ENCODE measurements at regions not wholly inside any gene's neighbourhood (a gene's known extent, or its start where the extent isn't known, plus 50 kb on each side); places are given as distances from the start of the nearest gene placed in this dataset.
"Not testable (repeated sequence)": the region's sequence is repeated elsewhere in the genome, so short reads cannot be mapped to it uniquely, and the experiment has no call there.

GRCh38 chr10:46739919-46740318, 161.0 kb downstream of the SYT15 start:
- not testable (repeated sequence) for H3K27me3 Mint-ChIP-seq (ENCODE audit: low read depth); H3K36me3 Mint-ChIP-seq (ENCODE audit: low read depth); H3K9me3 Mint-ChIP-seq (ENCODE audit: low read depth); DNase-seq (ENCODE audit: low spot score); H3K4me3 Mint-ChIP-seq (ENCODE audit: unreplicated experiment); H3K4me1 Mint-ChIP-seq (ENCODE audit: low read depth); H3K27ac Mint-ChIP-seq (ENCODE audit: unreplicated experiment)

DNA sequence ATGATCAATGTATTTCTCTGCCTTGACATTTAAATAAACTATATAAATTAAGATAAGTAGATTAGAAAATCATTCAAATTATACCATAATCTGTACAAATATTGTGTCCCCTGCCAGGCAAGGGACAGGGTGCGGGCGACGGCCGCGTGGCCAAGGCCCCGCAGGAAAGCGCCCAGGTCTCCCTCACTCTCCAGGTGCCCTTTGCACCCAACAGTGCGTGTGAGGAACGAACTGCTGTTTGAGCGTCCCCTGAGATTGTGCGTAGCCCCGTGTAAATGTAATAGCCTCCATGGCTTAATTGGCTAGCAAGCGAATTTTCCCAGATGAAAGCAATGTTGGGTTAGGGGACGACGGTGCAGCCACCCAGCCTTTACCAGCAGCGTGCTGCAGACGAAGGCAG, 161.4 kb downstream of the SYT15 start:
- not testable (repeated sequence) for H3K4me1 Mint-ChIP-seq (ENCODE audit: low read depth); DNase-seq (ENCODE audit: low spot score); H3K4me3 Mint-ChIP-seq (ENCODE audit: unreplicated experiment); H3K9me3 Mint-ChIP-seq (ENCODE audit: low read depth); H3K36me3 Mint-ChIP-seq (ENCODE audit: low read depth); H3K27ac Mint-ChIP-seq (ENCODE audit: unreplicated experiment); H3K27me3 Mint-ChIP-seq (ENCODE audit: low read depth)

DNA sequence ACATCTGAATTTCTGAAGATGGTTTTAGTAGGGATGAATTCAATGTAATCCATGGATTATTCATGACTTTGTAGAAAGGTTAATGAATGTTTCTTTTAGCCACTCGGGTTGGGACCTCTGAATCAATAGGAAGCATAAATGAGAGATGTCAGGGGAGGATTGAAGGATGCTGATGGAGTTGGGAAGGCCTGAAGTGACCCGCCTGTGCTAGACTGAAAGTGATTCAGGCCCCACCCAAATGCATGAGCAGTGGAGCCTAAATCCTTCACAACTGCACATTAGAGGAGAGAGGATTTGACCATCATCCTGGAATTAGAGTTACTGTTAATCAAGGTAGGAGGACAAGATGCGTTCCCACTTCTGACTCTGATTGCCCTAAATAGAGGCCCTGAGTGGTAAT, 162.2 kb upstream of the PTPN20 start:
- H3K27me3 Mint-ChIP-seq (ENCODE audit: low read depth); DNase-seq (ENCODE audit: low spot score); H3K27ac Mint-ChIP-seq (ENCODE audit: unreplicated experiment); H3K9me3 Mint-ChIP-seq (ENCODE audit: low read depth); H3K4me3 Mint-ChIP-seq (ENCODE audit: unreplicated experiment); H3K36me3 Mint-ChIP-seq (ENCODE audit: low read depth); H3K4me1 Mint-ChIP-seq (ENCODE audit: low read depth): not testable (repeated sequence)

GRCh38 chr10:46749470-46749869, 161.8 kb upstream of the PTPN20 start:
- not testable (repeated sequence) for H3K4me1 Mint-ChIP-seq (ENCODE audit: low read depth); H3K9me3 Mint-ChIP-seq (ENCODE audit: low read depth); H3K36me3 Mint-ChIP-seq (ENCODE audit: low read depth); H3K4me3 Mint-ChIP-seq (ENCODE audit: unreplicated experiment); H3K27ac Mint-ChIP-seq (ENCODE audit: unreplicated experiment); DNase-seq (ENCODE audit: low spot score); H3K27me3 Mint-ChIP-seq (ENCODE audit: low read depth)

DNA sequence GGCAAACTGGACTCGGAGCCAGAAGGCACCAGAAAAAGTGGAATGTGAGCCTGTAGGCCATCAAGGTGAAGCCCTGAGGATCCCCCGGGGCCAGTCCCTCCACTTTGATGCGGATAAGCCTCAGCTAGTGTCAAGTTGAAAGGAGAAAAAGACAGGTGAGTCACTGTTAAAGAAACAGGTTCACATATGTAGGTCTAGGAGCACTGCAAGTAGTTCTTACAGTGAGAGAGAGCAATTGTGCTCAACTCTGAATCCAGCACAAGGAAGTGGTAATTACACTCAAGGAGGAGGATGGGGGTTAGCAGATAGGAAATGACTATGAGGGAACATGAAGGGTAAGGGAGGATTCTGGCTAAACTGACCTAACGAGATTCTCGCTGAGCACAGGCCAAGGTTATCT, 157.5 kb upstream of the PTPN20 start:
- not testable (repeated sequence) for H3K9me3 Mint-ChIP-seq (ENCODE audit: low read depth); H3K36me3 Mint-ChIP-seq (ENCODE audit: low read depth); H3K4me3 Mint-ChIP-seq (ENCODE audit: unreplicated experiment); H3K27ac Mint-ChIP-seq (ENCODE audit: unreplicated experiment); H3K27me3 Mint-ChIP-seq (ENCODE audit: low read depth); H3K4me1 Mint-ChIP-seq (ENCODE audit: low read depth); DNase-seq (ENCODE audit: low spot score)

DNA sequence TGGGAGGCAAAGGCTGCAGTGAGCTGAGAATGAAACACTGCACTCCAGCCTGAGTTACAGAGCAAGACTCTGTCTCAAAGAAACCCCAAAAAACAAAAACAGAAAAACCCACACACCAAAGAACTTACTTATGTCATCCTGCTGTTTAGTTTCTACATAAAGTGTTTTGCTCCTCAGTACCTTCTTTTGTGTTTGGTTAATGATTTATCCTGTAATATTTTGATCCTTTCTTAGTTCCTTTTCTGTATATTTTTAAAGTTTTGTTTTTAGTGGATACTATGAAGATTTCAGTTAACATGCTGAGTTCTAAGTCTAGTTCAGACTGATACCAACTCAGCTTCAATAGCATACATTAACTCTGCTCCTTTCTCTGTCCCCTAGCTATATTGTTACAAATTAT, 149.8 kb upstream of the PTPN20 start:
- DNase-seq (ENCODE audit: low spot score); H3K36me3 Mint-ChIP-seq (ENCODE audit: low read depth); H3K27me3 Mint-ChIP-seq (ENCODE audit: low read depth); H3K4me1 Mint-ChIP-seq (ENCODE audit: low read depth); H3K27ac Mint-ChIP-seq (ENCODE audit: unreplicated experiment); H3K9me3 Mint-ChIP-seq (ENCODE audit: low read depth); H3K4me3 Mint-ChIP-seq (ENCODE audit: unreplicated experiment): not testable (repeated sequence)

GRCh38 chr10:46768515-46769291, 142.5 kb upstream of the PTPN20 start:
- H3K36me3 Mint-ChIP-seq (ENCODE audit: low read depth); H3K4me1 Mint-ChIP-seq (ENCODE audit: low read depth); H3K9me3 Mint-ChIP-seq (ENCODE audit: low read depth); H3K4me3 Mint-ChIP-seq (ENCODE audit: unreplicated experiment); H3K27me3 Mint-ChIP-seq (ENCODE audit: low read depth); DNase-seq (ENCODE audit: low spot score); H3K27ac Mint-ChIP-seq (ENCODE audit: unreplicated experiment): not testable (repeated sequence)

DNA sequence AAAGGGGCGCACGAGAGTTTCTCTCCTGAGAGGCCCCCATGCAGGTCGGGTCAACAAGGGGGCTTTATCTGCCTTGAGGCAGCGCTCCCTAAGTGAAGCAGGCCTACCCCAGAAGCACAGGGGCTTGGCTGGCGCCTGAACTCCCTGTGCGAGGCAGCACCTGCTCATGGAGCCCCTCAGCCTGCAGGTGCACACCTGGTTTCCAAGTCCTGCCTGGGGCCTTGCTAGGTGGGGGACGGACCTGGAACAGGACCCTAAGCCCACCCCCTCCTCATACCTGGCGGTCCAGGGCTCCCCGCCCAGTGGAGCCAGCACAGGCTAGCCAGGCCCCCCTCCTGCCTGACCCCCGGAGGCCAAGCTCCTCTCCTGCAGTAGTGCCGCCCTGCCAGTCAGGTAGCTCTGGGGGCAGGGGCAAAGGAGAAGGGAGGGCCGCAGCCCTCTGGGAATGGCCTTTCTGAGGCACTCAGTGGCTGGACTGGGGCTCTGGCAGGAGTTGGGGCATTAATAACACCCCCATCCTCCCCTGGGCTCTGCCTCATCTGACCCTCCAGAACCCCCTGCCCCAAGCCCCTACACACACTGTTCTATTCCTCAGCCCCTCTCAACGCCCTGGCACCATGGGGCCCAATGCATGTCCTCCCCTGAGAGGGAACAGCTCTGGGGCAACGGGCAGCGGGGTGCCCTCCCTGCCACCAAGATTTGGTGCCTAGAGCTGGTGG, 137.9 kb upstream of the PTPN20 start:
- H3K27ac Mint-ChIP-seq (ENCODE audit: unreplicated experiment); H3K27me3 Mint-ChIP-seq (ENCODE audit: low read depth); H3K9me3 Mint-ChIP-seq (ENCODE audit: low read depth); H3K4me3 Mint-ChIP-seq (ENCODE audit: unreplicated experiment); H3K36me3 Mint-ChIP-seq (ENCODE audit: low read depth); H3K4me1 Mint-ChIP-seq (ENCODE audit: low read depth); DNase-seq (ENCODE audit: low spot score): not testable (repeated sequence)

GRCh38 chr10:46773897-46774236, 137.4 kb upstream of the PTPN20 start:
- not testable (repeated sequence) for H3K4me1 Mint-ChIP-seq (ENCODE audit: low read depth); H3K27me3 Mint-ChIP-seq (ENCODE audit: low read depth); H3K36me3 Mint-ChIP-seq (ENCODE audit: low read depth); H3K4me3 Mint-ChIP-seq (ENCODE audit: unreplicated experiment); H3K27ac Mint-ChIP-seq (ENCODE audit: unreplicated experiment); H3K9me3 Mint-ChIP-seq (ENCODE audit: low read depth); DNase-seq (ENCODE audit: low spot score)

GRCh38 chr10:46774366-46774765, 136.9 kb upstream of the PTPN20 start:
- not testable (repeated sequence) for H3K4me3 Mint-ChIP-seq (ENCODE audit: unreplicated experiment); H3K4me1 Mint-ChIP-seq (ENCODE audit: low read depth); H3K27ac Mint-ChIP-seq (ENCODE audit: unreplicated experiment); H3K9me3 Mint-ChIP-seq (ENCODE audit: low read depth); H3K36me3 Mint-ChIP-seq (ENCODE audit: low read depth); DNase-seq (ENCODE audit: low spot score); H3K27me3 Mint-ChIP-seq (ENCODE audit: low read depth)

DNA sequence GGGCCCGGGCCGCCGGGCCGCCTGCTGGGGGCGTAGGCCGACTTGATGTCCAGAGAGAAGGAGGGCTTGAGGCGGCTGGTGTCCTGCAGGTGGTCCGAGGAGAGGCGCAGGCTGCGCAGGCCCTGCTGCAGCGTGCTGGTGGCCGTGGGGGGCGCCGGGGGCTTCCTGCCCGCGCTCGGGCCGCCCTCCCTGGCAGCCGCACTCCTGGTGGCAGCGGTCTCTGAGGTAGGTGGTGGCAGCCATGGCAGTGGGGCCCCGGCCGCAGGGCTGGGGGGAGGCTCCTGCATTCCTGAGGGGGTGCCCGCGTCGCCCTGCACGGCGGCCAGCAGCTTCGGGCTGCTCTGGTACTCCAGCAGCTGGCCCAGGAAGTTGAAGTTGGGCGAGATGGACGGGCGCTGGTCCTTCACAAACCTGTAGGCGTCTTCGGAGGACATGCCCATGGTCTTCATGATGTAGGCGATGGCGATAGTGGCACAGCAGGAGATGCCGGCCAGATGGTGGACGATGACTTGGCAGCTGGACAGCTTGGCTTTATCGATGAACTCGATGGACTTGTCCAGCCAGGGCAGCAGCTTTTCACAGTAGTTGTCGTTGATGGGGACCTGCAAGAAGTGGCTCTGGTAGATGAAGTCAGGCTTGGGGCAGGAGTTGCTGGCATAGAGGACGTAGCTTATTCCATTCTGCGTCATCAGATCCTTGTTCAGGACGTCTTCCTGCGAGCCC, 136.1 kb upstream of the PTPN20 start:
- H3K27me3 Mint-ChIP-seq (ENCODE audit: low read depth); H3K4me1 Mint-ChIP-seq (ENCODE audit: low read depth); H3K4me3 Mint-ChIP-seq (ENCODE audit: unreplicated experiment); H3K27ac Mint-ChIP-seq (ENCODE audit: unreplicated experiment); H3K36me3 Mint-ChIP-seq (ENCODE audit: low read depth); H3K9me3 Mint-ChIP-seq (ENCODE audit: low read depth); DNase-seq (ENCODE audit: low spot score): not testable (repeated sequence)

- not testable (repeated sequence) for H3K27ac Mint-ChIP-seq (ENCODE audit: unreplicated experiment); H3K27me3 Mint-ChIP-seq (ENCODE audit: low read depth); H3K9me3 Mint-ChIP-seq (ENCODE audit: low read depth); H3K4me3 Mint-ChIP-seq (ENCODE audit: unreplicated experiment); H3K4me1 Mint-ChIP-seq (ENCODE audit: low read depth); H3K36me3 Mint-ChIP-seq (ENCODE audit: low read depth)
- DNase-seq (ENCODE audit: low spot score), result peak; percentile 83
Observed at GRCh38 chr10:46775668-46776059, 135.6 kb upstream of the PTPN20 start.

- H3K36me3 Mint-ChIP-seq (ENCODE audit: low read depth); H3K4me3 Mint-ChIP-seq (ENCODE audit: unreplicated experiment); DNase-seq (ENCODE audit: low spot score); H3K27me3 Mint-ChIP-seq (ENCODE audit: low read depth); H3K27ac Mint-ChIP-seq (ENCODE audit: unreplicated experiment); H3K9me3 Mint-ChIP-seq (ENCODE audit: low read depth): not testable (repeated sequence)
- H3K4me1 Mint-ChIP-seq (ENCODE audit: low read depth), result peaks cover 10% of the 10 kb centered on the region
Observed at GRCh38 chr10:46779571-46779970, 131.7 kb upstream of the PTPN20 start.

Measured in chondrocyte (in vitro differentiated cells).